H1 (cell line): ENCODE measurements at regions not wholly inside any gene's neighbourhood (a gene's known extent, or its start where the extent isn't known, plus 50 kb on each side); places are given as distances from the start of the nearest gene placed in this dataset.

Experiments
- BACH1 ChIP-seq: IDR thresholded peaks from 2 replicates; pipeline ENCODE4 v1.6.1; 2012; ENCODE audit warnings: low read length, improper control_type of control experiment
- BCL11A ChIP-seq, 2 experiments: IDR thresholded peaks; one replicate each; pipeline ENCODE4 v1.6.1; 2011; ENCODE audit warnings: low read depth in 2 of 2, low read length in 2 of 2, mild to moderate bottlenecking in 2 of 2
- ZNF274 ChIP-seq: IDR thresholded peaks from 2 replicates; pipeline ENCODE4 v1.7.0; 2012; ENCODE audit warnings: low read length, borderline replicate concordance; ENCODE audit errors: extremely low read depth
- TF ChIP-seq, protein P1 (sequence below): fragments of 300-600 bp; sonication (generic); IDR thresholded peaks from 2 replicates; pipeline ENCODE4 v1.7.1; 2012; ENCODE audit warnings: low read length, moderate library complexity, mild to moderate bottlenecking, inconsistent platforms; ENCODE audit not compliant: insufficient replicate concordance
- TF ChIP-seq, protein P2 (sequence below): IDR thresholded peaks from 2 replicates; pipeline ENCODE4 v1.6.1; 2012; ENCODE audit warnings: low read length, inconsistent platforms

DNA sequence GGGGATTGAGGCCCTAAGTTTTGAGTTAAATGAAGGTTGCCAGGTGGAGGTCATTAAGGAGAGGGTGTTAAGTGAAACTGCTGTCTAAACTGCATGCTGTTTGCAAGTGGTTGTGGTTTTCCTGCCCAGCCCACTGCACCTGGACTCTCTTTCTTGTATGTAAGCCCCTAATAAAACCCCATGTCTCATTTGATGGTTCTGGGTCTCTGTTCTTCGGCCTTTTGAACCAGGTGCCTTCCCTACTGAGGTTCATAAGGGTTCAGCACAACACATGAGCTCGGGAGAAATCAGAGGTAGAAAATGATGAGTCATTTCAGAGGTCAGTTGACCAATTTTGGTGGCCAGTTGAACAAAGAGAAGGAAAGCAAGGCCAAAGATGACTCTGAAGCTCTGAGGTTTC, 382.5 kb downstream of the RPS29 start (continued):
- TF ChIP-seq, protein P1, sequence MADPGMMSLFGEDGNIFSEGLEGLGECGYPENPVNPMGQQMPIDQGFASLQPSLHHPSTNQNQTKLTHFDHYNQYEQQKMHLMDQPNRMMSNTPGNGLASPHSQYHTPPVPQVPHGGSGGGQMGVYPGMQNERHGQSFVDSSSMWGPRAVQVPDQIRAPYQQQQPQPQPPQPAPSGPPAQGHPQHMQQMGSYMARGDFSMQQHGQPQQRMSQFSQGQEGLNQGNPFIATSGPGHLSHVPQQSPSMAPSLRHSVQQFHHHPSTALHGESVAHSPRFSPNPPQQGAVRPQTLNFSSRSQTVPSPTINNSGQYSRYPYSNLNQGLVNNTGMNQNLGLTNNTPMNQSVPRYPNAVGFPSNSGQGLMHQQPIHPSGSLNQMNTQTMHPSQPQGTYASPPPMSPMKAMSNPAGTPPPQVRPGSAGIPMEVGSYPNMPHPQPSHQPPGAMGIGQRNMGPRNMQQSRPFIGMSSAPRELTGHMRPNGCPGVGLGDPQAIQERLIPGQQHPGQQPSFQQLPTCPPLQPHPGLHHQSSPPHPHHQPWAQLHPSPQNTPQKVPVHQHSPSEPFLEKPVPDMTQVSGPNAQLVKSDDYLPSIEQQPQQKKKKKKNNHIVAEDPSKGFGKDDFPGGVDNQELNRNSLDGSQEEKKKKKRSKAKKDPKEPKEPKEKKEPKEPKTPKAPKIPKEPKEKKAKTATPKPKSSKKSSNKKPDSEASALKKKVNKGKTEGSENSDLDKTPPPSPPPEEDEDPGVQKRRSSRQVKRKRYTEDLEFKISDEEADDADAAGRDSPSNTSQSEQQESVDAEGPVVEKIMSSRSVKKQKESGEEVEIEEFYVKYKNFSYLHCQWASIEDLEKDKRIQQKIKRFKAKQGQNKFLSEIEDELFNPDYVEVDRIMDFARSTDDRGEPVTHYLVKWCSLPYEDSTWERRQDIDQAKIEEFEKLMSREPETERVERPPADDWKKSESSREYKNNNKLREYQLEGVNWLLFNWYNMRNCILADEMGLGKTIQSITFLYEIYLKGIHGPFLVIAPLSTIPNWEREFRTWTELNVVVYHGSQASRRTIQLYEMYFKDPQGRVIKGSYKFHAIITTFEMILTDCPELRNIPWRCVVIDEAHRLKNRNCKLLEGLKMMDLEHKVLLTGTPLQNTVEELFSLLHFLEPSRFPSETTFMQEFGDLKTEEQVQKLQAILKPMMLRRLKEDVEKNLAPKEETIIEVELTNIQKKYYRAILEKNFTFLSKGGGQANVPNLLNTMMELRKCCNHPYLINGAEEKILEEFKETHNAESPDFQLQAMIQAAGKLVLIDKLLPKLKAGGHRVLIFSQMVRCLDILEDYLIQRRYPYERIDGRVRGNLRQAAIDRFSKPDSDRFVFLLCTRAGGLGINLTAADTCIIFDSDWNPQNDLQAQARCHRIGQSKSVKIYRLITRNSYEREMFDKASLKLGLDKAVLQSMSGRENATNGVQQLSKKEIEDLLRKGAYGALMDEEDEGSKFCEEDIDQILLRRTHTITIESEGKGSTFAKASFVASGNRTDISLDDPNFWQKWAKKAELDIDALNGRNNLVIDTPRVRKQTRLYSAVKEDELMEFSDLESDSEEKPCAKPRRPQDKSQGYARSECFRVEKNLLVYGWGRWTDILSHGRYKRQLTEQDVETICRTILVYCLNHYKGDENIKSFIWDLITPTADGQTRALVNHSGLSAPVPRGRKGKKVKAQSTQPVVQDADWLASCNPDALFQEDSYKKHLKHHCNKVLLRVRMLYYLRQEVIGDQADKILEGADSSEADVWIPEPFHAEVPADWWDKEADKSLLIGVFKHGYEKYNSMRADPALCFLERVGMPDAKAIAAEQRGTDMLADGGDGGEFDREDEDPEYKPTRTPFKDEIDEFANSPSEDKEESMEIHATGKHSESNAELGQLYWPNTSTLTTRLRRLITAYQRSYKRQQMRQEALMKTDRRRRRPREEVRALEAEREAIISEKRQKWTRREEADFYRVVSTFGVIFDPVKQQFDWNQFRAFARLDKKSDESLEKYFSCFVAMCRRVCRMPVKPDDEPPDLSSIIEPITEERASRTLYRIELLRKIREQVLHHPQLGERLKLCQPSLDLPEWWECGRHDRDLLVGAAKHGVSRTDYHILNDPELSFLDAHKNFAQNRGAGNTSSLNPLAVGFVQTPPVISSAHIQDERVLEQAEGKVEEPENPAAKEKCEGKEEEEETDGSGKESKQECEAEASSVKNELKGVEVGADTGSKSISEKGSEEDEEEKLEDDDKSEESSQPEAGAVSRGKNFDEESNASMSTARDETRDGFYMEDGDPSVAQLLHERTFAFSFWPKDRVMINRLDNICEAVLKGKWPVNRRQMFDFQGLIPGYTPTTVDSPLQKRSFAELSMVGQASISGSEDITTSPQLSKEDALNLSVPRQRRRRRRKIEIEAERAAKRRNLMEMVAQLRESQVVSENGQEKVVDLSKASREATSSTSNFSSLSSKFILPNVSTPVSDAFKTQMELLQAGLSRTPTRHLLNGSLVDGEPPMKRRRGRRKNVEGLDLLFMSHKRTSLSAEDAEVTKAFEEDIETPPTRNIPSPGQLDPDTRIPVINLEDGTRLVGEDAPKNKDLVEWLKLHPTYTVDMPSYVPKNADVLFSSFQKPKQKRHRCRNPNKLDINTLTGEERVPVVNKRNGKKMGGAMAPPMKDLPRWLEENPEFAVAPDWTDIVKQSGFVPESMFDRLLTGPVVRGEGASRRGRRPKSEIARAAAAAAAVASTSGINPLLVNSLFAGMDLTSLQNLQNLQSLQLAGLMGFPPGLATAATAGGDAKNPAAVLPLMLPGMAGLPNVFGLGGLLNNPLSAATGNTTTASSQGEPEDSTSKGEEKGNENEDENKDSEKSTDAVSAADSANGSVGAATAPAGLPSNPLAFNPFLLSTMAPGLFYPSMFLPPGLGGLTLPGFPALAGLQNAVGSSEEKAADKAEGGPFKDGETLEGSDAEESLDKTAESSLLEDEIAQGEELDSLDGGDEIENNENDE, result no peak
- TF ChIP-seq, protein P2, sequence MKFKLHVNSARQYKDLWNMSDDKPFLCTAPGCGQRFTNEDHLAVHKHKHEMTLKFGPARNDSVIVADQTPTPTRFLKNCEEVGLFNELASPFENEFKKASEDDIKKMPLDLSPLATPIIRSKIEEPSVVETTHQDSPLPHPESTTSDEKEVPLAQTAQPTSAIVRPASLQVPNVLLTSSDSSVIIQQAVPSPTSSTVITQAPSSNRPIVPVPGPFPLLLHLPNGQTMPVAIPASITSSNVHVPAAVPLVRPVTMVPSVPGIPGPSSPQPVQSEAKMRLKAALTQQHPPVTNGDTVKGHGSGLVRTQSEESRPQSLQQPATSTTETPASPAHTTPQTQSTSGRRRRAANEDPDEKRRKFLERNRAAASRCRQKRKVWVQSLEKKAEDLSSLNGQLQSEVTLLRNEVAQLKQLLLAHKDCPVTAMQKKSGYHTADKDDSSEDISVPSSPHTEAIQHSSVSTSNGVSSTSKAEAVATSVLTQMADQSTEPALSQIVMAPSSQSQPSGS, result no peak
- no peak for TF ChIP-seq BCL11A (IDR thresholded peaks at IDR 0.05; ENCODE audit: low read depth in 2 of 2, low read length in 2 of 2)
- TF ChIP-seq BACH1, result no peak
- TF ChIP-seq ZNF274, result no peak
